ENCODE measurements at regions not wholly inside any gene's neighbourhood (a gene's known extent, or its start where the extent isn't known, plus 50 kb on each side); places are given as distances from the start of the nearest gene placed in this dataset.

DNA sequence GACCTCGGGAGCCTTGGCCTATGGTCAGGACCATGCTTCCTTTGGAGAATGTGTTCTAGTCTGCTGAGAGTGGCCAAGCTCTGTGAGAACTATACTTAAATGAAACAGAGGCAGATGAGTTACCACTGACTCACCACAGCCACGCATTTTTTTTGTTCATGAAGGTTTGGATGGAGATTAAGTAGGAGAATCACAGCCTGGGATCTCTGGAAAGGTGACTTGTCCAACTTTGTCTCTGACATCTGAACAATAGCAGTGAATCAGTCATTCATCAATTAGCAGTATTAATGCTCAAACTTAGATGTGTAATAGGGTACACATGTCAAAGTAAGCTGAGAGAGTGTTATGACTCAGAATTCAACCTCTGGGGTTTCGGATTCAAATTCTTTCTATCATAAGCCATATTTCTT lies 100.7 kb upstream of the ANO3 start:
- Histone ChIP-seq H3K9me3 (ENCODE audit: control insufficient read depth, low read depth, low read length) (no peaks in the 10 kb centered on the region), H3K4me3 (ENCODE audit: control insufficient read depth in 2 of 3, extremely low read depth in 1 of 3, insufficient read depth in 2 of 3, low read depth in 1 of 3, low read length in 3 of 3) (no peak overlapping the region), H3K36me3 (ENCODE audit: control insufficient read depth in 2 of 2, extremely low read depth in 1 of 2, insufficient read depth in 2 of 2, low read length in 2 of 2) (no peaks in the 10 kb centered on the region), H2AFZ (ENCODE audit: control insufficient read depth, low read length) (no peak overlapping the region), H3K9me1 (ENCODE audit: control insufficient read depth, extremely low read depth, insufficient read depth, low read length) (no peaks in the 10 kb centered on the region), H4K20me1 (ENCODE audit: control insufficient read depth, extremely low read depth, insufficient read depth, low read length) (no peaks in the 10 kb centered on the region), H3K4me1 (ENCODE audit: control insufficient read depth, extremely low read depth, insufficient read depth, low read length) (peaks cover 54% of the 10 kb centered on the region), H3K9ac (ENCODE audit: control insufficient read depth, extremely low read depth, insufficient read depth, low read length) (peak overlapping the region; percentile 50), H3K27me3 (ENCODE audit: control insufficient read depth, extremely low read depth, insufficient read depth, low read length) (no peaks in the 10 kb centered on the region), H3K27ac (ENCODE audit: control insufficient read depth, insufficient read depth, low read length) (peak overlapping the region; percentile 88), H3K4me2 (ENCODE audit: control insufficient read depth, extremely low read depth, insufficient read depth, low read depth, low read length) (peak overlapping the region; percentile 35), H3K79me2 (ENCODE audit: control insufficient read depth, insufficient read depth, low read length) (no peaks in the 10 kb centered on the region)
- peak; percentile 69 for DNase-seq (ENCODE audit: low read depth, low spot score)
- no peak for TF ChIP-seq EZH2 (IDR thresholded peaks at IDR 0.05; ENCODE audit: low read length)
- TF ChIP-seq, protein P1, sequence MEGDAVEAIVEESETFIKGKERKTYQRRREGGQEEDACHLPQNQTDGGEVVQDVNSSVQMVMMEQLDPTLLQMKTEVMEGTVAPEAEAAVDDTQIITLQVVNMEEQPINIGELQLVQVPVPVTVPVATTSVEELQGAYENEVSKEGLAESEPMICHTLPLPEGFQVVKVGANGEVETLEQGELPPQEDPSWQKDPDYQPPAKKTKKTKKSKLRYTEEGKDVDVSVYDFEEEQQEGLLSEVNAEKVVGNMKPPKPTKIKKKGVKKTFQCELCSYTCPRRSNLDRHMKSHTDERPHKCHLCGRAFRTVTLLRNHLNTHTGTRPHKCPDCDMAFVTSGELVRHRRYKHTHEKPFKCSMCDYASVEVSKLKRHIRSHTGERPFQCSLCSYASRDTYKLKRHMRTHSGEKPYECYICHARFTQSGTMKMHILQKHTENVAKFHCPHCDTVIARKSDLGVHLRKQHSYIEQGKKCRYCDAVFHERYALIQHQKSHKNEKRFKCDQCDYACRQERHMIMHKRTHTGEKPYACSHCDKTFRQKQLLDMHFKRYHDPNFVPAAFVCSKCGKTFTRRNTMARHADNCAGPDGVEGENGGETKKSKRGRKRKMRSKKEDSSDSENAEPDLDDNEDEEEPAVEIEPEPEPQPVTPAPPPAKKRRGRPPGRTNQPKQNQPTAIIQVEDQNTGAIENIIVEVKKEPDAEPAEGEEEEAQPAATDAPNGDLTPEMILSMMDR (optimal IDR thresholded peaks at IDR 0.05 in 1 of 3, IDR thresholded peaks at IDR 0.05 in 1 of 3, conservative IDR thresholded peaks at IDR 0.05 in 1 of 3; ENCODE audit: extremely low read depth in 1 of 3, insufficient read depth in 2 of 3, low read length in 3 of 3) = no peak
- dilution Hi-C loops (cut with MboI; ENCODE audit: extremely low pct_ligation_motif_present, low sequenced_read_pairs) = no loop called here
- FAIRE-seq = peak; percentile 96

DNA sequence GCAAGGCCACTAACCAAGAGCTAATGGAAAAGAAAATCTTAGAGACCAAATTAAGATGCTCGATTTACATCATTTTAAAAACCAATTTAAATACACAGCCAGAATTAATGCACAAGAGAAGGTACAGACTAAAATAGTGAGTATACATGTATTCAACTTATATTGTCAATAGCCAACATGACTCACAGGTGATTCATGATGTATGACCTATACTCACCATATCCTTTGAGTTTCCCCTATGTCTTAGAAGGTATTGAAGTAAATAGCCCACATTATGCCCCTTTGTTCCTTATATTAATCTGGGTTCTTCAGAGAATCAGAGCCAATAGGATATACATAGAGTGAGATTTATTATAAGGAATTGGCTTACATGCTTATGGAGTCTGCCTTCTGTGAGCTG lies 97.5 kb upstream of the ANO3 start:
- no peak overlapping the region for H3K4me2 ChIP-seq (ENCODE audit: control insufficient read depth, extremely low read depth, insufficient read depth, low read depth, low read length)
- no peaks in the 10 kb centered on the region for H3K9me1 ChIP-seq (ENCODE audit: control insufficient read depth, extremely low read depth, insufficient read depth, low read length)
- no peaks in the 10 kb centered on the region for H3K79me2 ChIP-seq (ENCODE audit: control insufficient read depth, insufficient read depth, low read length)
- dilution Hi-C loops (cut with MboI; ENCODE audit: extremely low pct_ligation_motif_present, low sequenced_read_pairs) = no loop called here
- H3K9ac ChIP-seq (ENCODE audit: control insufficient read depth, extremely low read depth, insufficient read depth, low read length) = no peak overlapping the region
- no peak overlapping the region for H2AFZ ChIP-seq (ENCODE audit: control insufficient read depth, low read length)
- H3K27me3 ChIP-seq (ENCODE audit: control insufficient read depth, extremely low read depth, insufficient read depth, low read length) = no peaks in the 10 kb centered on the region
- DNase-seq (ENCODE audit: low read depth, low spot score) = no peak
- H3K27ac ChIP-seq (ENCODE audit: control insufficient read depth, insufficient read depth, low read length) = peak overlapping the region; percentile 2
- H3K36me3 ChIP-seq (ENCODE audit: control insufficient read depth in 2 of 2, extremely low read depth in 1 of 2, insufficient read depth in 2 of 2, low read length in 2 of 2) = no peaks in the 10 kb centered on the region
- H3K4me3 ChIP-seq (ENCODE audit: control insufficient read depth in 2 of 3, extremely low read depth in 1 of 3, insufficient read depth in 2 of 3, low read depth in 1 of 3, low read length in 3 of 3) = no peak overlapping the region
- TF ChIP-seq EZH2 (IDR thresholded peaks at IDR 0.05; ENCODE audit: low read length) = no peak
- TF ChIP-seq, protein P1 (optimal IDR thresholded peaks at IDR 0.05 in 1 of 3, IDR thresholded peaks at IDR 0.05 in 1 of 3, conservative IDR thresholded peaks at IDR 0.05 in 1 of 3; ENCODE audit: extremely low read depth in 1 of 3, insufficient read depth in 2 of 3, low read length in 3 of 3) = no peak
- H4K20me1 ChIP-seq (ENCODE audit: control insufficient read depth, extremely low read depth, insufficient read depth, low read length) = no peaks in the 10 kb centered on the region
- H3K9me3 ChIP-seq (ENCODE audit: control insufficient read depth, low read depth, low read length) = no peaks in the 10 kb centered on the region
- H3K4me1 ChIP-seq (ENCODE audit: control insufficient read depth, extremely low read depth, insufficient read depth, low read length) = peaks cover 34% of the 10 kb centered on the region
- FAIRE-seq = no peak

All from keratinocyte (primary cell).